Jurkat, Clone E6-1 (cell line): ENCODE measurements at regions not wholly inside any gene's neighbourhood (a gene's known extent, or its start where the extent isn't known, plus 50 kb on each side); places are given as distances from the start of the nearest gene placed in this dataset.

Experiments used
- DNase-seq: peaks from one replicate; pipeline ENCODE4 v3.0.0-alpha.2; 2011; ENCODE audit warnings: low read depth, low spot score
- H3K4me3 ChIP-seq: 2 replicates; pipeline ENCODE4 v1.5.1; 2011; ENCODE audit warnings: mild to moderate bottlenecking, low read length, control low read depth, moderate library complexity

DNA sequence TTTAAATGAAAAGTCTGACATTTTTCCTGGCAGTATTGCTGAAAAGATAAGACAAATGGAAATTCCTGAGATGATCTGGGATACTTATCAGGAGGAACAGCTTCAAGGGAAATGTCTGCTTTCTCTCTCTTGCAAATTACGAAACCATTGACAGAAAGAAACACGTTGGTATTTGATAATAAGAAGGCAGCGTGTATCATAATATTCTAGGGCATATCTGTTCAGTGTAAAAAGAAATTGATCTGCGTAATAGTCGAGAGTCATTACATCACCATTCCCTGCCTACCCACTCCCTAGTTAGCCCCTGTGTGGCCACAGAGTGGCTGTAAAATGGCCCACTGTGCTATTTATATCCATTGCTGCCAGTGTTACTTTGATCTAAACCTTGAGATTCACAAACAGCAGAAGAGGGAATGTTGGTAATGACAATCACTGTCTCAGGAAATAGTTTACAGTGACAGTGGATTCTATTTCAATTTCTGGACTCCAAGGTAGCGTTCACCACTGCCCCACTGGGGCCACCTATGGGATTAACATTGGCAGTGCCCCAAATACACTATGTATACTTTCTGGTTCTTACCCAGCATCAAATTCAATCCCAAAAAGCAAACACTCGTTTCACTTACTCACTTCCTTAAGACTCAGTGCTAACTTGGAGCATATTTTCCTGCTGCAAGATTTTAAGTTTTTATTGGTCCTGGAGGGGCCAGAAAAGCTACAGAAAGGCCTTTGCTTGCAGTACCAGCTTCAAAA, 133.4 kb upstream of the GAS1 start:
- no peak overlapping the region for H3K4me3 ChIP-seq
- DNase-seq, result no peak

GRCh38 chr9:87081503-87081902, 134.2 kb upstream of the GAS1 start:
- no peak overlapping the region for H3K4me3 ChIP-seq
- DNase-seq, result no peak

- no peak for DNase-seq
- H3K4me3 ChIP-seq, result no peak overlapping the region
These were observed 136.7 kb upstream of the GAS1 start for GRCh38 chr9:87083986-87084385.

GRCh38 chr9:87084407-87084806, 137.1 kb upstream of the GAS1 start:
- DNase-seq, result no peak
- no peak overlapping the region for H3K4me3 ChIP-seq

GRCh38 chr9:87085073-87085472, 137.8 kb upstream of the GAS1 start:
- DNase-seq, result no peak
- H3K4me3 ChIP-seq, result no peak overlapping the region

GRCh38 chr9:87085521-87085920, 138.2 kb upstream of the GAS1 start:
- no peak for DNase-seq
- no peak overlapping the region for H3K4me3 ChIP-seq

DNA sequence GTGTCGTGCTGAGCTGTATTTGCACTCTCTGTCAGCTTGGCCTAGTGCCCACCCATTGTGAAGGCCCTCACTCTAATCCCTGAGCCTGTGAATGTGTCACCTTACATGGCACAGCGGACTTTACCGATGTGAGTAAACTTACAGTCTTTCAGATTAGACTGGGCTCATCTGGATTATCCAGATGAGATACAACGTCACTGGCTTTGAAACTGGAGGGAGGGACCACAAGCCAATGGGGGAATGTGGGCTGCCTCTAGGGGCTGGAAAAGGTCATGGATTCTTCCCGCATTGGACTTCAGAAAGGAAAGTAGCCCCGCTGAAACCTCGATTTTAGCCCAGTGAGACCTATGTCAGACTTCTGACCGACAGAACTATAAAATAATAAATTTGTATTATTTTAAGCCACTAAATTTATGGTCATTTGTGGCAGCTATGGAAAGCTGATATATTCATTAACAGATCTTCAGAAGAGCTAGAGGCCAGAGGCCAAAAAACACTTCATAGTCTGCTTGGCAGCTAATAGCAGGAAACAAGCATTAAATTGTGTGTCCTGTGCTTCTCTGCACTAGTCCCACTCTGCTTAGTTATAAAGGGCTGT, 139.0 kb upstream of the GAS1 start:
- no peak overlapping the region for H3K4me3 ChIP-seq
- no peak for DNase-seq

DNA sequence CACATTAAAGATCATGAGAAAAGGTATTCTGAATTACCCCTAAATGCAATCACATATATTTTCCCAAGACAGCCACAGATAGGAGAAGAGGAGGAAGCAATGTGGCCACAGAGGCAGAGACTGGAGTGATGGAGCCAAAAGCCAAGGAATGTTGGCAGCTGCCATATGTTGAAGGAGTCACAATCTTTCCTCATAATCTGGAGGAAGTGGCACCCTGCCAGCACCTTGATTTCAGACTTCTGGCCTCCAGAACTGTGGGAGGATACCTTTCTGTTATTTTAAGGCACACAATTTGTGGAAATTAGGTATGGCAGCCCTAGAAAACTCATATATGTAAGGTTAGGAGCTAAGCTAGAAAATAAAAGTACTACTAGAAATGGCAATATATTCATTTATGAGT, 139.9 kb upstream of the GAS1 start:
- no peak overlapping the region for H3K4me3 ChIP-seq
- DNase-seq, result no peak

- no peak overlapping the region for H3K4me3 ChIP-seq
- DNase-seq, result no peak
These were observed 140.9 kb upstream of the GAS1 start for GRCh38 chr9:87088192-87088591.

- H3K4me3 ChIP-seq, result no peak overlapping the region
- no peak for DNase-seq
These were observed 141.5 kb upstream of the GAS1 start for GRCh38 chr9:87088621-87089365.

DNA sequence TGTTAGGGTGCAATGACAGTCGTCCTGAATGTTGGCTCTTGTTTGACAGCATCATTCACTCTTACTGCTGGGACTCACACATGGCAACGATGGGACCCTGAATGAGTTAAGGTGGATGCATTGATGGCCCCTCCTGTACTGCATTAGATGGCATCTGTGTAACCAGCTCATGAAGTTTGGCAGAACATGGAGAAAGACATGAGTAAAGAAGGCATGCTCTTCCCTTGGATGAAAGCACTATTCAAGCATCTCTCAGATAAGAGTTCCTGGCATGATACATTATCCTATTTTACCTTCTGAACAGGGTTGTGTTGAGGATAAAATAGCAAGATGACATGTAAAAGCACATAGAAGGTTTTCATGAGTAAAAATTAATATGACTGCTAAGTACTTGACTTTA, 142.2 kb upstream of the GAS1 start:
- H3K4me3 ChIP-seq, result no peak overlapping the region

DNA sequence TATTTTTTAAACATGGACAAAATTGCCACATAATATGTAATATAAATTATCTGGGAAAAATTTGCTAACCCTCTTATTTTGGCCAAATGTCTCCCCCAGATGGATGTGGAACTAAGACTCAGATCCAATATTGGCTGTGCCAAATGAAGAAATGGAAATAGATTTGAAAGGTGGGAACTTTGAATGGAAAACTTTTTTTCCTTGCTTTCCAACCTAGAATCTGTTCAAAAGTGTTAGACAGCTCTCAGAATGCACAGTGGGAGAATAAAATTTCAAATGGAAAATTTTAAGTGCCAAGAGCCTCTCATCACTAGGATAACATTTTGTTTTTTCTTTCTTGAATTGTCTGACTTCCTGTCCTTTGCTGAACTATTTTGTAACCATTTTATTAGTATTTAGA, 142.6 kb upstream of the GAS1 start:
- H3K4me3 ChIP-seq, result no peak overlapping the region
- DNase-seq, result no peak

More for the DNA sequence above, 142.2 kb upstream of the GAS1 start:
- no peak for DNase-seq

DNA sequence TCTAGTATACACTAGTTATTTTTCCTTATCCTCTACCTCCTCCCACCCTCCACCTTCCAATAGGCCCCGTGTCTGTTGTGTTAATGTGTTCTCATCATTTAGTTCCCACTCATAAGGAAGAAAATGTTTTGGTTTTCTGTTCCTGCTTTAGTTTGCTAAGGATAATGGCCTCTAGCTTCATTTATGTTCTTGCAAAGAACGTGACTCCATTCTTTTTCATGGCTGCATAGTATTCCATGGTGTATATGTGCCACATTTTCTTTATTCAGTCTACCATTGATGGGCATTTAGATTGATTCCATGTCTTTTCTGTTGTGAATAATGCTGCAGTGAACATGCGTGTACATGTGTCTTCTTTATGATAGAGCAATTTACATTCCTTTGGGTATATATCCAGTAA, 146.5 kb upstream of the GAS1 start:
- no peak overlapping the region for H3K4me3 ChIP-seq
- no peak for DNase-seq

GRCh38 chr9:87095951-87096350, 148.6 kb upstream of the GAS1 start:
- DNase-seq, result no peak
- no peak overlapping the region for H3K4me3 ChIP-seq

GRCh38 chr9:87096506-87096905, 149.2 kb upstream of the GAS1 start:
- H3K4me3 ChIP-seq, result no peak overlapping the region
- no peak for DNase-seq

GRCh38 chr9:87097238-87097637, 149.9 kb upstream of the GAS1 start:
- H3K4me3 ChIP-seq, result no peak overlapping the region
- DNase-seq, result no peak

DNA sequence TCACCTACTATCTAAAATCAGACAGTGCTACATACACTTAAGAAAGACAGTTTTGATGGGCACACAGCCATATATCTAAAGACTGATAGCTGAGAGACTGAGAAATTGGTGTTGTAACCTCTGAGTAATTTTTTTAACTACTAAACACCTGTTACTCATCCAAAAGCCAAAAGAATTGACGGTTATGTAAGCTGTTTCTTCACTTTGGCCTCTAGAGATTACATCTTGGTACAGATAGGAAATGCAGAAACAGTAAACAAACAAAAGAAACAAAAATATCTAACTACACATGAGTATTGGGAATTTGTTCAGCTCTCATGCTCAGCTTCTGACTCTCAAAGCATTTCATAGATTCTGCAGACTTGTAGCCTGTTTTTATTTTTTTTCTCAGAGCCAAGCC, 152.1 kb upstream of the GAS1 start:
- H3K4me3 ChIP-seq, result no peak overlapping the region
- no peak for DNase-seq

GRCh38 chr9:87100001-87100400, 152.7 kb upstream of the GAS1 start:
- no peak overlapping the region for H3K4me3 ChIP-seq
- no peak for DNase-seq

- no peak for DNase-seq
- H3K4me3 ChIP-seq, result no peak overlapping the region
These were observed 154.8 kb upstream of the GAS1 start for GRCh38 chr9:87102126-87102525.

DNA sequence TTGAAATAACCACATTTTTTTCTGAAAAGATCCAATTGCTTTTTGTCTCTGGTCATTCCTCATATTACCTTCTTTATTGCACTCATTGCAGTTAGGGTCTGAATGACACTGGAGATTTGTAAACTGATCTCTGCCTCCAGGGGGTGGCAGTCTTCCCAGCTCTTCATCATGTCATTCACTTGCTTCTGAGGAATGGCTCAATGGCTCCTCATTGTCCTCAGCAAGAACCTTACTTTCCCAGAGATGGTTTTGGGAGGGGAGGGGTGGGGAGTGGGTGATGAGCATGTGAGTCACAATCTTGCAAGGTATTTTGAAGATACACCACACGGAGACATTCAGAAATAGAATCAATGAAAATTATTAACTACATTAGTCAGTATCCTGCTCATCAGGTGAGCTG, 159.8 kb upstream of the GAS1 start:
- no peak overlapping the region for H3K4me3 ChIP-seq
- DNase-seq, result no peak
